ENCODE measurements at regions not wholly inside any gene's neighbourhood (a gene's known extent, or its start where the extent isn't known, plus 50 kb on each side); places are given as distances from the start of the nearest gene placed in this dataset.

DNA sequence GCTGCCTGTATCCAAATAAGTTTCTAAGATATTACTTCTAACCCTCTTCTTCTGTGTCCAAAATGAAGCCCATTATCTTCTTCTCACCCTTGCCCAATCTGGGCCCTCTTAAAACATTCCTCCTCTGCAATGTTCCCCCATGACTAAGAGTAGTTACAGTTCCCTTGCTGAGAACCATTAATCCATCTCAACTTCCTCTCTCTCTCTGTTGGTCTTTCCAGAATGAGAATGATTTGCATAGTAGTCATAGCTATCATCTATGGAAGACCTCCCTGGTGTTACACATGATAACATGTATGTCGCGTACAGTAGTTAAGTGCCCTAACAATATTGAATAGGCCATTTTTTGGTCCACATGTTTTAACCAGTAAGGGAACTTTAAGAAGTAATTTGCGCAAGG lies 177.9 kb downstream of the ANXA2 start:
- WGBS (ENCODE audit: extremely low coverage, insufficient read length, low lambda C conversion rate) = no CpG with 5 or more reads among the region's 3 CpGs
- Histone ChIP-seq H3K56ac (ENCODE audit: insufficient read length, low read depth, low read length) (no peak overlapping the region), H3K14ac (ENCODE audit: insufficient read depth, low read length) (no peak overlapping the region), H3K4ac (ENCODE audit: low read depth, low read length) (no peak overlapping the region), H3K9me3 (ENCODE audit: control insufficient read depth, low read depth, low read length) (no peaks in the 10 kb centered on the region), H2AFZ (ENCODE audit: low read length) (no peak overlapping the region), H4K8ac (replicated peaks; ENCODE audit: insufficient read length, low read depth, low read length) (no peak overlapping the region), H2BK15ac (ENCODE audit: low read depth, low read length) (no peak overlapping the region), H4K20me1 (ENCODE audit: control insufficient read depth, insufficient read depth, insufficient read length) (no peaks in the 10 kb centered on the region), H3K27ac (ENCODE audit: insufficient read length, low read depth, low read length) (no peak overlapping the region), H3K79me1 (ENCODE audit: insufficient read depth, low read depth, low read length, poor library complexity, severe bottlenecking) (no peaks in the 10 kb centered on the region), H3K18ac (ENCODE audit: insufficient read length, low read depth, low read length) (no peak overlapping the region), H2BK5ac (ENCODE audit: insufficient read length, low read length) (no peak overlapping the region), H2AK5ac (ENCODE audit: insufficient read length, low read length) (no peak overlapping the region), H3K4me1 (ENCODE audit: insufficient read depth, low read length) (no peaks in the 10 kb centered on the region), H4K5ac (ENCODE audit: insufficient read length, low read depth, low read length) (no peak overlapping the region), H3K79me2 (ENCODE audit: insufficient read depth, low read length) (no peaks in the 10 kb centered on the region), H3K4me2 (ENCODE audit: insufficient read depth, insufficient read length, low read length) (no peak overlapping the region), H2BK12ac (ENCODE audit: insufficient read length, low read depth, low read length) (no peak overlapping the region), H2BK120ac (ENCODE audit: low read depth, low read length, poor library complexity, severe bottlenecking) (no peak overlapping the region), H4K91ac (ENCODE audit: insufficient read length, low read depth, low read length) (no peak overlapping the region), H3K27me3 (ENCODE audit: insufficient read depth, low read length) (no peaks in the 10 kb centered on the region), H3K23me2 (ENCODE audit: insufficient read length, low read depth, low read length, poor library complexity, severe bottlenecking) (no peaks in the 10 kb centered on the region), H2BK20ac (ENCODE audit: low read depth, low read length, poor library complexity, severe bottlenecking) (no peak overlapping the region), H3K9ac (ENCODE audit: extremely low read depth, insufficient read length, low read length) (no peak overlapping the region), H3K23ac (ENCODE audit: insufficient read length, low read depth, low read length) (no peak overlapping the region), H3T11ph (ENCODE audit: low read length) (no peak overlapping the region)
- Mint-ChIP-seq H3K4me1 (0 out of 4 replicates have a peak, but pooled peaks cover 0 to 5% of the 10 kb centered on the region in 2 experiments), H3K27me3 (ENCODE audit: low read depth) (peaks cover 1% of the 10 kb centered on the region), H3K36me3 (ENCODE audit: insufficient read depth in 1 of 3, low read depth in 3 of 3) (no peaks in the 10 kb centered on the region), H3K27ac (no peak overlapping the region), H3K9me3 (no peaks in the 10 kb centered on the region), H3K4me3 (no peak overlapping the region)
- TF ChIP-seq, protein P1, sequence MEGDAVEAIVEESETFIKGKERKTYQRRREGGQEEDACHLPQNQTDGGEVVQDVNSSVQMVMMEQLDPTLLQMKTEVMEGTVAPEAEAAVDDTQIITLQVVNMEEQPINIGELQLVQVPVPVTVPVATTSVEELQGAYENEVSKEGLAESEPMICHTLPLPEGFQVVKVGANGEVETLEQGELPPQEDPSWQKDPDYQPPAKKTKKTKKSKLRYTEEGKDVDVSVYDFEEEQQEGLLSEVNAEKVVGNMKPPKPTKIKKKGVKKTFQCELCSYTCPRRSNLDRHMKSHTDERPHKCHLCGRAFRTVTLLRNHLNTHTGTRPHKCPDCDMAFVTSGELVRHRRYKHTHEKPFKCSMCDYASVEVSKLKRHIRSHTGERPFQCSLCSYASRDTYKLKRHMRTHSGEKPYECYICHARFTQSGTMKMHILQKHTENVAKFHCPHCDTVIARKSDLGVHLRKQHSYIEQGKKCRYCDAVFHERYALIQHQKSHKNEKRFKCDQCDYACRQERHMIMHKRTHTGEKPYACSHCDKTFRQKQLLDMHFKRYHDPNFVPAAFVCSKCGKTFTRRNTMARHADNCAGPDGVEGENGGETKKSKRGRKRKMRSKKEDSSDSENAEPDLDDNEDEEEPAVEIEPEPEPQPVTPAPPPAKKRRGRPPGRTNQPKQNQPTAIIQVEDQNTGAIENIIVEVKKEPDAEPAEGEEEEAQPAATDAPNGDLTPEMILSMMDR (conservative IDR thresholded peaks at IDR 0.05) = no peak
- no peak for DNase-seq

All from H9 (cell line).